H7 (cell line): ENCODE measurements at regions not wholly inside any gene's neighbourhood (a gene's known extent, or its start where the extent isn't known, plus 50 kb on each side); places are given as distances from the start of the nearest gene placed in this dataset.

Experiments used
- DNase-seq: peaks from one replicate; pipeline ENCODE4 v3.0.0; 2012
- H3K27me3 ChIP-seq: 2 replicates; pipeline ENCODE4 v1.6.0; 2011; ENCODE audit warnings: mild to moderate bottlenecking, low read length; ENCODE audit not compliant: control insufficient read depth, insufficient read depth
- H3K36me3 ChIP-seq: replicated peaks from 2 replicates; pipeline ENCODE4 v1.5.1; 2011; ENCODE audit warnings: low read length; ENCODE audit not compliant: control insufficient read depth, insufficient read depth
- H3K4me3 ChIP-seq: 2 replicates; pipeline ENCODE4 v1.5.1; 2011; ENCODE audit warnings: low read depth, mild to moderate bottlenecking, control low read depth, low read length, moderate library complexity; ENCODE audit not compliant: insufficient read depth

- DNase-seq: no peak
- H3K27me3 ChIP-seq: no peaks in the 10 kb centered on the region
- no peak overlapping the region for H3K4me3 ChIP-seq
- no peaks in the 10 kb centered on the region for H3K36me3 ChIP-seq
Observed at GRCh38 chr17:53668854-53669253, 153.9 kb upstream of the KIF2B start.

GRCh38 chr17:53662608-53663007 is 160.1 kb upstream of the KIF2B start:
- H3K4me3 ChIP-seq: no peak overlapping the region
- H3K36me3 ChIP-seq: no peaks in the 10 kb centered on the region
- H3K27me3 ChIP-seq: no peaks in the 10 kb centered on the region
- no peak for DNase-seq

GRCh38 chr17:53659181-53659580 is 163.5 kb upstream of the KIF2B start:
- no peak for DNase-seq
- Histone ChIP-seq H3K27me3 (no peaks in the 10 kb centered on the region), H3K36me3 (no peaks in the 10 kb centered on the region), H3K4me3 (no peak overlapping the region)

GRCh38 chr17:53655591-53655990 is 167.1 kb upstream of the KIF2B start:
- Histone ChIP-seq H3K36me3 (no peaks in the 10 kb centered on the region), H3K27me3 (no peaks in the 10 kb centered on the region), H3K4me3 (no peak overlapping the region)
- DNase-seq: no peak

GRCh38 chr17:53649201-53649600 is 173.5 kb upstream of the KIF2B start:
- Histone ChIP-seq H3K36me3 (no peaks in the 10 kb centered on the region), H3K27me3 (no peaks in the 10 kb centered on the region), H3K4me3 (no peak overlapping the region)
- DNase-seq: no peak

- Histone ChIP-seq H3K36me3 (no peaks in the 10 kb centered on the region), H3K4me3 (no peak overlapping the region), H3K27me3 (no peaks in the 10 kb centered on the region)
- DNase-seq: no peak
Observed at GRCh38 chr17:53646835-53647234, 175.9 kb upstream of the KIF2B start.

GRCh38 chr17:53640808-53641207 is 181.9 kb upstream of the KIF2B start:
- H3K36me3 ChIP-seq: no peaks in the 10 kb centered on the region
- no peak overlapping the region for H3K4me3 ChIP-seq
- no peaks in the 10 kb centered on the region for H3K27me3 ChIP-seq
- DNase-seq: no peak

- H3K4me3 ChIP-seq: no peak overlapping the region
- no peaks in the 10 kb centered on the region for H3K27me3 ChIP-seq
- no peak for DNase-seq
- no peaks in the 10 kb centered on the region for H3K36me3 ChIP-seq
Observed at GRCh38 chr17:53635444-53635843, 187.3 kb upstream of the KIF2B start.

GRCh38 chr17:53633856-53634255 is 188.9 kb upstream of the KIF2B start:
- DNase-seq: no peak

GRCh38 chr17:53631486-53631885 is 191.2 kb upstream of the KIF2B start:
- Histone ChIP-seq H3K4me3 (no peak overlapping the region), H3K36me3 (no peaks in the 10 kb centered on the region), H3K27me3 (no peaks in the 10 kb centered on the region)
- no peak for DNase-seq

More at GRCh38 chr17:53633856-53634255, 188.9 kb upstream of the KIF2B start:
- H3K36me3 ChIP-seq: no peaks in the 10 kb centered on the region
- H3K27me3 ChIP-seq: no peaks in the 10 kb centered on the region
- no peak overlapping the region for H3K4me3 ChIP-seq

- DNase-seq: no peak
- Histone ChIP-seq H3K4me3 (no peak overlapping the region), H3K27me3 (no peaks in the 10 kb centered on the region), H3K36me3 (no peaks in the 10 kb centered on the region)
Observed at GRCh38 chr17:53630638-53631037, 192.1 kb upstream of the KIF2B start.

- peak; percentile 6 for DNase-seq
- no peaks in the 10 kb centered on the region for H3K36me3 ChIP-seq
- H3K4me3 ChIP-seq: no peak overlapping the region
- no peaks in the 10 kb centered on the region for H3K27me3 ChIP-seq
Observed at GRCh38 chr17:53630115-53630514, 192.6 kb upstream of the KIF2B start.

- DNase-seq: no peak
- H3K4me3 ChIP-seq: no peak overlapping the region
- no peaks in the 10 kb centered on the region for H3K36me3 ChIP-seq
- no peaks in the 10 kb centered on the region for H3K27me3 ChIP-seq
Observed at GRCh38 chr17:53629188-53629587, 193.5 kb upstream of the KIF2B start.

- Histone ChIP-seq H3K4me3 (no peak overlapping the region), H3K36me3 (no peaks in the 10 kb centered on the region), H3K27me3 (no peaks in the 10 kb centered on the region)
- DNase-seq: no peak
Observed at GRCh38 chr17:53628011-53628410, 194.7 kb upstream of the KIF2B start.

- Histone ChIP-seq H3K27me3 (no peaks in the 10 kb centered on the region), H3K36me3 (no peaks in the 10 kb centered on the region), H3K4me3 (no peak overlapping the region)
- no peak for DNase-seq
Observed at GRCh38 chr17:53627511-53627910, 195.2 kb upstream of the KIF2B start.

GRCh38 chr17:53626286-53626685 is 196.4 kb upstream of the KIF2B start:
- no peak for DNase-seq
- H3K4me3 ChIP-seq: no peak overlapping the region
- H3K36me3 ChIP-seq: no peaks in the 10 kb centered on the region
- H3K27me3 ChIP-seq: no peaks in the 10 kb centered on the region
